ENCODE measurements at regions not wholly inside any gene's neighbourhood (a gene's known extent, or its start where the extent isn't known, plus 50 kb on each side); places are given as distances from the start of the nearest gene placed in this dataset.

DNA sequence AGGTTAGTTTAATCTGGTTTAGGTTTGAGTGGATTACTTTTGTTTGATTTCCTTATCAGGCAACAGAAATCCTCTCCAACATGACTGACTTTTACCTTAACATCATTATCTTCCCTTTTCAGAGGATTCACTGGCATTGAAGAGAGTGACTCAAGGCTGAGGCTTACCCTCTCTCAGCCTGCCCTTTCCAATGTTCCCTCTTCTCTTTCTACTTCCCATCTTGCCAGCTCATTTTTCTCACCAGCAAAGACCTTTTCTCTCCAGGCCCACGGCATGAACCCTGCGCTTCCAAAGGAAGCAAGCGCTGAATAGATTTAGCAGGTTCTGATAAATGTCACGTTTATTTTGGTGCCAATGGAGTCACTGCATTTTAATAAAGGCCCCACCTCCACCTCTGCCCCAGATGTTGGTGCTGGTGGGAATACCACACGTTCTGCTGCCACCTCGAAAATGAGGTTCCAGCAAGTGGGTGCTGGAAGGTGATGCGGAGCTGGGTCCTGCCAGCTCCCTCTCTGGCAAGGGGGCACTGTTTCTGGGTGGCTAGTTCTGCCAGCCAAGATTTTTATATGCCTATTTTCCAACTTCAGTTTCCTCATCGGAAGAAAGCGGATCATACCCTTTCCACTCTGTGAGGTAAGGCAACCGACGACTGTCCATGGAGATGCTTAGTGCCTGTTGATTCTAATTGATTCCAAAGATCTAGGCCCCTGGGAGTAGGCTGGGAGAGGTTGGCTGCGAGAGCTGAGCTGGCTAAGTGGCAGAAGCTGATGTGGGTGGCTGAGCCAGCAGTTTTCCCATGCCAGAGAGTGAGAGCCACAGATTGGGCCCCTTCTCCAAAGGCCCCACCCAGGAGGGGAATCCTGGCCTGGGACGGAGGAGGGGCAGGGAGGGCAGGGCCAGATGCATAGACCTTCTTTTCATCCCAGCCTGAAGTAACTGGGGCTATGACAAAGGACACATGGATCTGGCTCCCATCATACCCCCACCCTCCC lies 87.7 kb upstream of the MAFB start:
- no peak overlapping the region for H3K4me3 ChIP-seq (ENCODE audit: low read depth in 1 of 2, low read length in 2 of 2)
- H3K27ac ChIP-seq (ENCODE audit: low read depth in 2 of 2, low read length in 1 of 2): no peak overlapping the region
- no peaks in the 10 kb centered on the region for H3K36me3 ChIP-seq (ENCODE audit: control insufficient read depth in 2 of 2, insufficient read depth in 2 of 2, low read length in 1 of 2)
- no peaks in the 10 kb centered on the region for H3K27me3 ChIP-seq (ENCODE audit: control insufficient read depth in 1 of 2, insufficient read depth in 2 of 2, low read length in 2 of 2)
- H3K9me3 ChIP-seq (ENCODE audit: control insufficient read depth in 2 of 2, insufficient read depth in 1 of 2, low read depth in 1 of 2, low read length in 1 of 2): peaks cover 0 to 2% of the 10 kb centered on the region in 2 donors
- no peaks in the 10 kb centered on the region for H3K4me1 ChIP-seq (ENCODE audit: control insufficient read depth in 2 of 2, insufficient read depth in 2 of 2, low read length in 1 of 2)
- 74% methylated on average over 13 of the region's 13 CpGs for WGBS, 2 donors

DNA sequence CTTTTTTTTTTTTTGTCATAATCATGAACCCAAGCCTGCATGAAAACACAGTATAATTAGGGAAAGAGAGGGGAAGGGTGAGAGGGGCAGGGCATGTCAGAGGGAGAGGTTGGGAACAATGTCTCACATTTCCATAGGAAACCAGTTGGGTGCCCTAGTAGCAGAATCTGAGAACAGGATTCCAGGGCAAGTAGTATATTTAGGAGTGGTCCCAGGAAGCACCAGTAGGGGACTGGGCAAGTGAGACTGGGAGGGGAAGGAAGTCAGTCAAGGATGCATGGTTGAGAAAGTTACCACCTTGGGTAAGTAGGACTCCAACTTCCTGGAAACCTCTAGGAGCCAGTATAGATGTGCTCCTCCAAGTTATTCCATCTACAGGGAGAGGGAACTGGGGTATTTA lies 88.6 kb upstream of the MAFB start:
- Histone ChIP-seq H3K27ac (ENCODE audit: low read depth in 2 of 2, low read length in 1 of 2) (no peak overlapping the region), H3K9me3 (ENCODE audit: control insufficient read depth in 2 of 2, insufficient read depth in 1 of 2, low read depth in 1 of 2, low read length in 1 of 2) (peaks cover 0 to 2% of the 10 kb centered on the region in 2 donors), H3K4me3 (ENCODE audit: low read depth in 1 of 2, low read length in 2 of 2) (no peak overlapping the region), H3K36me3 (ENCODE audit: control insufficient read depth in 2 of 2, insufficient read depth in 2 of 2, low read length in 1 of 2) (no peaks in the 10 kb centered on the region), H3K27me3 (ENCODE audit: control insufficient read depth in 1 of 2, insufficient read depth in 2 of 2, low read length in 2 of 2) (no peaks in the 10 kb centered on the region), H3K4me1 (ENCODE audit: control insufficient read depth in 2 of 2, insufficient read depth in 2 of 2, low read length in 1 of 2) (no peaks in the 10 kb centered on the region)

DNA sequence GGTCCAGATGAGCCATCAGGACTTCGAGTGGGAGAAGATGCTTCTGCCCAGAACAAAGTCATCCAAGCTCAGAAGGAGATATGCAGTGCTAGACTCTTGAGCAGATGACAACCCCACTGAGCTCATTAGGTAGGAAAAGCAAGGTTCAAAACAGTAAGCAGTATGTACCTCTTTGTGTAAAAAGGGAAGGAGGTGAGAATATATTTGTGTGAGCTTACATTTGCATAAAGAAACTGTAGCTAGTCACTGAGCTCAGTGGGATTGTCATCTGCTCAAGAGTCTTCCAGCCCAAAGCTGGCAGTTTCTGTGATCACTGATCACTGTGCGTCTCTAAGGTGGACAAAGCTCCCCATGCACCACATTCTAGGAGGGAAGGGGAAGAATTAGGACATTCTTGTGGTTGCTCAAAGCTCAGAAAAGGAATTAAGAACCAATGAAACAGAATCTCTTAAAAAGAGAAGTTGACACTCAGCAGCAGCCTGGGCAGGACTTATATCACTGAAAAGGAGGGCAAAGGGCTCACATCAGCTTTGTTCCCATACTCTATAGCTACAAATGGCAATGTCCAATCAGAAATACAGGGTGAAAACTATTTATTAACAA lies 90.0 kb upstream of the MAFB start:
- 65 to 79% methylated on average over 2 of the region's 2 CpGs for WGBS, 2 donors
- Histone ChIP-seq H3K9me3 (ENCODE audit: control insufficient read depth in 2 of 2, insufficient read depth in 1 of 2, low read depth in 1 of 2, low read length in 1 of 2) (peaks cover 0 to 2% of the 10 kb centered on the region in 2 donors), H3K4me3 (ENCODE audit: low read depth in 1 of 2, low read length in 2 of 2) (no peak overlapping the region), H3K27ac (ENCODE audit: low read depth in 2 of 2, low read length in 1 of 2) (no peak overlapping the region), H3K4me1 (ENCODE audit: control insufficient read depth in 2 of 2, insufficient read depth in 2 of 2, low read length in 1 of 2) (no peaks in the 10 kb centered on the region), H3K27me3 (ENCODE audit: control insufficient read depth in 1 of 2, insufficient read depth in 2 of 2, low read length in 2 of 2) (no peaks in the 10 kb centered on the region), H3K36me3 (ENCODE audit: control insufficient read depth in 2 of 2, insufficient read depth in 2 of 2, low read length in 1 of 2) (no peaks in the 10 kb centered on the region)

DNA sequence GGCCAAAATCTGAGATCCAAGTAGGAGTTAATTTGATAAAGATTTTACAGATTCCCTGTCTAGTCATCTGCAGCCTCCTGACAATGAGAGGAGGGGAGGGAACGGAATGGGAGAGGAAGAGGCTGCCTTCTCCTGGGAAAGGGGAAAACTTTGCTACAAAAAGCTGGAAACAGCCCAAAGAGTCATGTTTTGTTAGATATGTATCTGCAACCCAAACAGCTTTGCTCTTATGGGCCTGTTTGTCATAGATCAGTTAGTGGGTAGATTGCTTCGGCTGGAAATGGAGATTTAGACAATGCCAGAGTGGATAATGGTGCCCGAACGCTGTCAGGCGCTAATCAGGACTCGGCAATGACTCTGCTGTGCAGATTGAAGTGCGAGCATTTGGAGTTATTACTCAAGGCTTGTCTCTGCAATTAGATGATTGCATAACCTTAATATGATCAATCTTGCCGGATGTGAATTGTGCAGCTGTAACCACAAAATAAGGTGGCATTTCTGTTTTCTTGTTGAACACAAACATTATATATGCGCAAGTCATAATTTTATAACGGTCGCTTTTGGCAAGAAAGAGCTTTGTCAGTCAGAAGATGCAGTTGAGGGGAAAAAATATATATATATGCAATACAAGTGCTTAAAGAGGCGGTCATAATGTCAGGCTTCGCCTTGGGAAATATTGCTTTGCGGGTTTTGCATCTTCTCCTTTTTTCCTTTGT lies 92.4 kb upstream of the MAFB start:
- Histone ChIP-seq H3K4me3 (ENCODE audit: low read depth in 1 of 2, low read length in 2 of 2) (no peak overlapping the region), H3K36me3 (ENCODE audit: control insufficient read depth in 2 of 2, insufficient read depth in 2 of 2, low read length in 1 of 2) (no peaks in the 10 kb centered on the region), H3K27me3 (ENCODE audit: control insufficient read depth in 1 of 2, insufficient read depth in 2 of 2, low read length in 2 of 2) (no peaks in the 10 kb centered on the region), H3K9me3 (ENCODE audit: control insufficient read depth in 2 of 2, insufficient read depth in 1 of 2, low read depth in 1 of 2, low read length in 1 of 2) (peaks cover 0 to 2% of the 10 kb centered on the region in 2 donors), H3K27ac (ENCODE audit: low read depth in 2 of 2, low read length in 1 of 2) (no peak overlapping the region), H3K4me1 (ENCODE audit: control insufficient read depth in 2 of 2, insufficient read depth in 2 of 2, low read length in 1 of 2) (no peaks in the 10 kb centered on the region)
- WGBS, 2 donors: 64 to 76% methylated on average over 14 of the region's 14 CpGs

DNA sequence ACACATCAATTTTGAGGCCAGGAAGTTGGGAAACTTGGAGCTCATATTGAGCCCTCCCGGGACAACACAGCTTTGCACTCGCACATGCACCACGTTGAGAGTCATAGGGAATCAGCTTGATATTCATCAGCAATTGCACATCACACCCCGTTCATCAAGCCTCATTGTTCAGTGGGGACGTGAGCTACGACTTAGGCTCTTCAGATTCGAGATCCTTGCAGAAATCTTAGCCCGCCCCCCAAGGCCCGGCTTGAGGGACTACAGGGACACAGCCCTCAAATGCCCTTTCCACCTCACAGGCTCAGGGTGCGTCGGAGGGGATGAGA lies 93.0 kb upstream of the MAFB start:
- no peaks in the 10 kb centered on the region for H3K27me3 ChIP-seq (ENCODE audit: control insufficient read depth in 1 of 2, insufficient read depth in 2 of 2, low read length in 2 of 2)
- 74 to 76% methylated on average over 11 of the region's 11 CpGs for WGBS, 2 donors
- no peak overlapping the region for H3K4me3 ChIP-seq (ENCODE audit: low read depth in 1 of 2, low read length in 2 of 2)
- H3K36me3 ChIP-seq (ENCODE audit: control insufficient read depth in 2 of 2, insufficient read depth in 2 of 2, low read length in 1 of 2): no peaks in the 10 kb centered on the region
- H3K9me3 ChIP-seq (ENCODE audit: control insufficient read depth in 2 of 2, insufficient read depth in 1 of 2, low read depth in 1 of 2, low read length in 1 of 2): peaks cover 0 to 2% of the 10 kb centered on the region in 2 donors
- H3K4me1 ChIP-seq (ENCODE audit: control insufficient read depth in 2 of 2, insufficient read depth in 2 of 2, low read length in 1 of 2): no peaks in the 10 kb centered on the region
- H3K27ac ChIP-seq (ENCODE audit: low read depth in 2 of 2, low read length in 1 of 2): no peak overlapping the region

DNA sequence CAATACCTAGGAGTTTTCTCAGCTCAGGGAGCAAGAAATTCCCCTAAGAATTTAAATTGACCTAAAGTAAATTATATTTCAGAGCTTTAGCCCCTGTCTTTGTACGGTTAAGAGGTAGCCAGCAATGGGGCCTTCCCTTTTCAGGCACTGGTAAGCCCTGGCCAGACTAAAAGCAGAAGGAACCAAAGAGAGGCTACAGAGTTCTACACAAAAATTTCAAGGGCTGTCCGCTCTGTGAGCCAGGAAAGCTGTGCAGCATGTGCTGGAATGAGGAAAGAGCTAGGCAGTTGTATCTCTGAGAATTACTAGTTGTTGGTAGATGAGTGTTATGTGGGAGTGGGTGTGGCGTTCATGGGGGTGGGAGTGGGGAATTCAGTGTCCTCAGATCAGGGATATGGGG lies 96.3 kb upstream of the MAFB start:
- Histone ChIP-seq H3K27ac (ENCODE audit: low read depth in 2 of 2, low read length in 1 of 2) (no peak overlapping the region), H3K4me3 (ENCODE audit: low read depth in 1 of 2, low read length in 2 of 2) (no peak overlapping the region), H3K27me3 (ENCODE audit: control insufficient read depth in 1 of 2, insufficient read depth in 2 of 2, low read length in 2 of 2) (no peaks in the 10 kb centered on the region), H3K36me3 (ENCODE audit: control insufficient read depth in 2 of 2, insufficient read depth in 2 of 2, low read length in 1 of 2) (no peaks in the 10 kb centered on the region), H3K4me1 (ENCODE audit: control insufficient read depth in 2 of 2, insufficient read depth in 2 of 2, low read length in 1 of 2) (no peaks in the 10 kb centered on the region), H3K9me3 (ENCODE audit: control insufficient read depth in 2 of 2, insufficient read depth in 1 of 2, low read depth in 1 of 2, low read length in 1 of 2) (no peaks in the 10 kb centered on the region)
- WGBS, 2 donors: 89 to 93% methylated on average over 3 of the region's 3 CpGs

DNA sequence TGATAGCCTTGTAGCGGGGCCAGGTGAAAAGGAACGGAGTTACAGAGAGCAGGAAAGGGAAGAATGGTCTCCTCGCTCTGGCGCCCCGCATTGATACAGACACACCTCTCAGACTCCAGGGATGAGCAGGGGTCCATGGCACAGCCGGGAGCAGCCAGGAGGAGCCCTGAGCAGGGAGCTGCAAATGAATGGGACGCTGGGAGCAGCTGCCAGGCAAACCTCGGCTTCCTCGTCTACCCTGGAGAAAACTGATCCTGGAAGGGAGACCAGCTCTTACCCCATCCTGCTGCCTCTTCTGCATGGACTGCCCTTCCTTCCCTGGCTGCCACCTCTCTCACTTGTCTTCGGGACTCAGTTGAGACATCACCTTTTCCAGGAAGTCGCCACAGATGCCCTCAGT lies 97.3 kb upstream of the MAFB start:
- Histone ChIP-seq H3K4me3 (ENCODE audit: low read depth in 1 of 2, low read length in 2 of 2) (no peak overlapping the region), H3K36me3 (ENCODE audit: control insufficient read depth in 2 of 2, insufficient read depth in 2 of 2, low read length in 1 of 2) (no peaks in the 10 kb centered on the region), H3K4me1 (ENCODE audit: control insufficient read depth in 2 of 2, insufficient read depth in 2 of 2, low read length in 1 of 2) (no peaks in the 10 kb centered on the region), H3K9me3 (ENCODE audit: control insufficient read depth in 2 of 2, insufficient read depth in 1 of 2, low read depth in 1 of 2, low read length in 1 of 2) (no peaks in the 10 kb centered on the region), H3K27me3 (ENCODE audit: control insufficient read depth in 1 of 2, insufficient read depth in 2 of 2, low read length in 2 of 2) (no peaks in the 10 kb centered on the region), H3K27ac (ENCODE audit: low read depth in 2 of 2, low read length in 1 of 2) (no peak overlapping the region)
- 82 to 86% methylated on average over 11 of the region's 11 CpGs for WGBS, 2 donors

DNA sequence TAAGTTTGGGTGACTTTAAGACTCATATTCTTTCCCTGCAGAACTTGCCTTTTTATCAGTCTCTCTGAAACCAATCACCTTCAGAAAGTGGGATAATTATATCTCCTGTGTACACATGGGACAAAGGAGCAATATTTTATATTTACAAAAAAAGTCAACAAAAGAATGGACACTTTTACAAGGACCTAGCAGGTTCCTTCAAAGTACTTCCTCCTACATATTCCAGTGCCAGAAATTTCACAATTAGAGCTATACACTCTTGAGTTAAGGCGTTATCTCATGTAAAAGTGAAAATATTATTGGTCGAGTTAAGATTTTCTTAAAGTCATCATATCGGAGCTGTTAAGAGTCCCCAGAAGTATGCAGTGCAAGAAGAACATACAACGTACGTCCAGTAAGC lies 98.9 kb upstream of the MAFB start:
- no peaks in the 10 kb centered on the region for H3K9me3 ChIP-seq (ENCODE audit: control insufficient read depth in 2 of 2, insufficient read depth in 1 of 2, low read depth in 1 of 2, low read length in 1 of 2)
- no peaks in the 10 kb centered on the region for H3K36me3 ChIP-seq (ENCODE audit: control insufficient read depth in 2 of 2, insufficient read depth in 2 of 2, low read length in 1 of 2)
- H3K27me3 ChIP-seq (ENCODE audit: control insufficient read depth in 1 of 2, insufficient read depth in 2 of 2, low read length in 2 of 2): no peaks in the 10 kb centered on the region
- H3K27ac ChIP-seq (ENCODE audit: low read depth in 2 of 2, low read length in 1 of 2): no peak overlapping the region
- H3K4me1 ChIP-seq (ENCODE audit: control insufficient read depth in 2 of 2, insufficient read depth in 2 of 2, low read length in 1 of 2): no peaks in the 10 kb centered on the region
- H3K4me3 ChIP-seq (ENCODE audit: low read depth in 1 of 2, low read length in 2 of 2): no peak overlapping the region
- 72 to 75% methylated on average over 5 of the region's 5 CpGs for WGBS, 2 donors

DNA sequence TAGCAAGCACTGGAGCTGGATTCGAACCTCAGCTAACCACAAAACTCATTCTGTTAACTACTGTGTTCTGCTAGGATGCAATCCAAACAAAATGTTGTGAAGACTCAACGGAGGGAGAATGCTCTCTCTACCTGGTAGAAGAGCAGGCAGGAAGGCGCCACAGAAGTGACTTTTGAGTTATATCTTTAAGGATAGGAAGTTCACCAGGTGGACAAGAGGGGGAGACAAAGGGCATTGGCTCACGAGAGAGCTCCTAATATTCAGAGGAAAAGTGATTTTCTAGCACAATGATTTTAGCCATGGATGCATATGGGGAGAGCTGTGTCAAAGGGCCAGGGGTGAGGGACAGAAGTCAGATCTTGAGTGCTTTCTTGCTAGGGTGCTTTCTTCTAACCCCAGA lies 108.4 kb upstream of the MAFB start:
- Histone ChIP-seq H3K4me1 (ENCODE audit: control insufficient read depth in 2 of 2, insufficient read depth in 2 of 2, low read length in 1 of 2) (no peaks in the 10 kb centered on the region), H3K9me3 (ENCODE audit: control insufficient read depth in 2 of 2, insufficient read depth in 1 of 2, low read depth in 1 of 2, low read length in 1 of 2) (no peaks in the 10 kb centered on the region), H3K36me3 (ENCODE audit: control insufficient read depth in 2 of 2, insufficient read depth in 2 of 2, low read length in 1 of 2) (no peaks in the 10 kb centered on the region), H3K27ac (ENCODE audit: low read depth in 2 of 2, low read length in 1 of 2) (no peak overlapping the region), H3K27me3 (ENCODE audit: control insufficient read depth in 1 of 2, insufficient read depth in 2 of 2, low read length in 2 of 2) (no peaks in the 10 kb centered on the region), H3K4me3 (ENCODE audit: low read depth in 1 of 2, low read length in 2 of 2) (no peak overlapping the region)
- WGBS, 2 donors: 55 to 62% methylated on average over 4 of the region's 4 CpGs
